ENCODE measurements at regions not wholly inside any gene's neighbourhood (a gene's known extent, or its start where the extent isn't known, plus 50 kb on each side); places are given as distances from the start of the nearest gene placed in this dataset.
"Not testable (repeated sequence)": the region's sequence is repeated elsewhere in the genome, so short reads cannot be mapped to it uniquely, and the experiment has no call there.

DNA sequence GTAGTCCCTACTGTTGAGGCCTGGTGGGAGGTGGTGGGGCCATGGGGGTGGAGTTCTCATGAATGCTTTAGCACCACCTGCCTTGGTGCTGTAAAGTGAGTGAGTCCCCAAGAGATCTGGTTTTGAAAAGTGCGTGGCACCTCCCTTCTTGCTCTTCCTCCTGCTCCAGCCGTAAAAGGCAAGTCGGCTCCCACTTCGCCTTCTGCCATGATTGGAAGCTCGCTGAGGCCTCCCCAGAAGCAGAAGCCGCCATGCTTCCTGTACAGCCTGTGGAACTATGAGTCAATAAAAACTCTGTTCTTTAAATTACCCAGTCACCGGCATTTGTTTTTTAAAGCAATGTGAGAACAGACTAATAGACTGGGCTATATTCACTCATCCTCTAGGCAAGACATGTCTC lies 141.3 kb upstream of the ALKAL2 start:
- DNase-seq: peak; percentile 65
- Histone ChIP-seq H3K27ac (peak overlapping the region in 7 of 8 donors; percentile 16 to 89 (median 79)), H3K4me3 (peak overlapping the region in 1 of 8 donors; percentile 54), H3K4me1 (peaks cover 0 to 28% (median 16%) of the 10 kb centered on the region in 6 donors), H3K27me3 (replicated peaks in 1 of 7) (peaks cover 0 to 5% (median 0%) of the 10 kb centered on the region in 7 donors), H3K36me3 (no peaks in the 10 kb centered on the region), H3K9me3 (no peaks in the 10 kb centered on the region)
- TF ChIP-seq, protein P1, sequence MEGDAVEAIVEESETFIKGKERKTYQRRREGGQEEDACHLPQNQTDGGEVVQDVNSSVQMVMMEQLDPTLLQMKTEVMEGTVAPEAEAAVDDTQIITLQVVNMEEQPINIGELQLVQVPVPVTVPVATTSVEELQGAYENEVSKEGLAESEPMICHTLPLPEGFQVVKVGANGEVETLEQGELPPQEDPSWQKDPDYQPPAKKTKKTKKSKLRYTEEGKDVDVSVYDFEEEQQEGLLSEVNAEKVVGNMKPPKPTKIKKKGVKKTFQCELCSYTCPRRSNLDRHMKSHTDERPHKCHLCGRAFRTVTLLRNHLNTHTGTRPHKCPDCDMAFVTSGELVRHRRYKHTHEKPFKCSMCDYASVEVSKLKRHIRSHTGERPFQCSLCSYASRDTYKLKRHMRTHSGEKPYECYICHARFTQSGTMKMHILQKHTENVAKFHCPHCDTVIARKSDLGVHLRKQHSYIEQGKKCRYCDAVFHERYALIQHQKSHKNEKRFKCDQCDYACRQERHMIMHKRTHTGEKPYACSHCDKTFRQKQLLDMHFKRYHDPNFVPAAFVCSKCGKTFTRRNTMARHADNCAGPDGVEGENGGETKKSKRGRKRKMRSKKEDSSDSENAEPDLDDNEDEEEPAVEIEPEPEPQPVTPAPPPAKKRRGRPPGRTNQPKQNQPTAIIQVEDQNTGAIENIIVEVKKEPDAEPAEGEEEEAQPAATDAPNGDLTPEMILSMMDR (IDR thresholded peaks at IDR 0.05 in 8 of 11, conservative IDR thresholded peaks at IDR 0.05 in 3 of 11): no peak
- TF ChIP-seq POLR2A (IDR thresholded peaks at IDR 0.05) (no peak), POLR2AphosphoS5 (IDR thresholded peaks at IDR 0.05) (no peak)
- intact Hi-C loops (cut with DNase I; ENCODE audit: low total_unique reads): no loop called here
- WGBS, 5 donors: 91 to 96% (median 93%) methylated on average over 7 of the region's 7 CpGs

DNA sequence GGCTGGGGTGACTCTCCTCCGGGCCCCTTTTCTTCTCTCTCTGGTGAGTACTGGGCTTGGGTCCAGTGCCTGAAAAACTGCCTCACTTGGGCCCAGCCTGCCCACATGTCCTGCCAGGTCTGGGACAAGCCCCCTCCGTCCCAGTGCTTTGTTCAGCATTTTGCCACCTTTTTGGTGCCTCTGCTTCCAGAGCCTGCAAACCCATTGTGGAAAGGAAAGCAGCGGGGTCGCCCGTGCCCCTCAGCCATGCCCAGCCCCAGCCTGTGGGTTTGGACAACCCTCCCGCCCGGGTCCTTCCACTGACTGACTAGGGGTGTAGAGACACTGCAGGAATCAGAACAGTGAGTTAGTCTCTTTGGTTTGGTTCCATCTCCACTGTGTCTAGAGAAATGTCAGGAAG lies 140.7 kb upstream of the ALKAL2 start:
- WGBS, 5 donors: 87 to 94% (median 92%) methylated on average over 7 of the region's 7 CpGs
- peak; percentile 75 for DNase-seq
- Histone ChIP-seq H3K36me3 (no peaks in the 10 kb centered on the region), H3K9me3 (no peaks in the 10 kb centered on the region), H3K4me3 (no peak overlapping the region), H3K27ac (peak overlapping the region in 1 of 8 donors; percentile 89), H3K4me1 (peaks cover 0 to 28% (median 16%) of the 10 kb centered on the region in 6 donors), H3K27me3 (replicated peaks in 1 of 7) (peaks cover 0 to 5% (median 0%) of the 10 kb centered on the region in 7 donors)
- TF ChIP-seq POLR2A (IDR thresholded peaks at IDR 0.05) (no peak), POLR2AphosphoS5 (IDR thresholded peaks at IDR 0.05) (no peak)
- TF ChIP-seq, protein P1 (IDR thresholded peaks at IDR 0.05 in 8 of 11, conservative IDR thresholded peaks at IDR 0.05 in 3 of 11): no peak
- intact Hi-C loops (cut with DNase I; ENCODE audit: low total_unique reads): no loop called here

- WGBS, 5 donors: 80 to 98% (median 95%) methylated on average over 1 to 47 of the region's 47 CpGs; no CpG with 5 or more reads in 1 of the 5 donors
- H3K9me3 ChIP-seq; H3K36me3 ChIP-seq; H3K27me3 ChIP-seq (replicated peaks in 1 of 7); DNase-seq; intact Hi-C loops (cut with DNase I; ENCODE audit: low total_unique reads); H3K4me3 ChIP-seq; H3K27ac ChIP-seq: not testable (repeated sequence)
- peaks cover 0 to 28% (median 16%) of the 10 kb centered on the region in 6 donors for H3K4me1 ChIP-seq
Measured at GRCh38 chr2:426696-427095, 138.8 kb upstream of the ALKAL2 start.

DNA sequence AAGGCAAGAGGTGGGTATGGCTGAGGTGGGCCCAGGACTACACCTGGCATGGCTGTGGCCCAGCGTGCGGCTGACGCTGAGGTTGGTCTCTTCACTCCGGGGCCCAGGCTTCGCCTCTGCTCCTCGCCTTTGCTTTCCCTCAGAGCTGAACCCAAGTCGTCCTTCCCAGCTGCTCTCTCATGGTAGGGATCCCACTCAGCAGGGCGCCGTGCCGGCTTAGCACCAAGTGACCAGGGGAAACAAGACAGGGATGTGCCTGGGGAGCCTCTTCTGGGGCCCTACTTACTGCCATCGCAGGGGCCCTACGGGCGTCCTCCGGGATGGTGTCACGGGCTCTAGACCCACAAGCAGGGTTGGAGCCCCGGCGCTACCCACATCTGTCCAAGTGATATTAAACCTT lies 138.1 kb upstream of the ALKAL2 start:
- TF ChIP-seq, protein P1 (IDR thresholded peaks at IDR 0.05 in 8 of 11, conservative IDR thresholded peaks at IDR 0.05 in 3 of 11): no peak
- TF ChIP-seq POLR2AphosphoS5 (IDR thresholded peaks at IDR 0.05): no peak
- Histone ChIP-seq H3K4me1 (peaks cover 0 to 22% (median 15%) of the 10 kb centered on the region in 6 donors), H3K27ac (no peak overlapping the region), H3K27me3 (replicated peaks in 1 of 7) (peaks cover 0 to 5% (median 0%) of the 10 kb centered on the region in 7 donors), H3K36me3 (no peaks in the 10 kb centered on the region), H3K9me3 (no peaks in the 10 kb centered on the region), H3K4me3 (no peak overlapping the region)
- DNase-seq: no peak
- intact Hi-C loops (cut with DNase I; ENCODE audit: low total_unique reads): no loop called here
- WGBS, 5 donors: 91 to 95% (median 94%) methylated on average over 10 to 17 of the region's 17 CpGs

- TF ChIP-seq, protein P1 (IDR thresholded peaks at IDR 0.05 in 8 of 11, conservative IDR thresholded peaks at IDR 0.05 in 3 of 11): no peak
- TF ChIP-seq POLR2AphosphoS5 (IDR thresholded peaks at IDR 0.05): no peak
- TF ChIP-seq POLR2A (IDR thresholded peaks at IDR 0.05): no peak
- intact Hi-C loops (cut with DNase I; ENCODE audit: low total_unique reads): no loop called here
Measured at GRCh38 chr2:425243-425642, 137.4 kb upstream of the ALKAL2 start.

More at GRCh38 chr2:425243-425642, 137.4 kb upstream of the ALKAL2 start:
- H3K36me3 ChIP-seq: no peaks in the 10 kb centered on the region
- peaks cover 0 to 15% (median 9%) of the 10 kb centered on the region in 6 donors for H3K4me1 ChIP-seq
- no peak for DNase-seq
- no peak overlapping the region for H3K4me3 ChIP-seq
- no peak overlapping the region for H3K27ac ChIP-seq
- 83 to 93% (median 86%) methylated on average over 8 of the region's 8 CpGs for WGBS, 5 donors
- no peaks in the 10 kb centered on the region for H3K9me3 ChIP-seq
- peaks cover 0 to 5% (median 0%) of the 10 kb centered on the region in 7 donors for H3K27me3 ChIP-seq (replicated peaks in 1 of 7)

Data from spleen (tissue), 11 donors.